BJ (cell line): ENCODE measurements at regions not wholly inside any gene's neighbourhood (a gene's known extent, or its start where the extent isn't known, plus 50 kb on each side); places are given as distances from the start of the nearest gene placed in this dataset.

Experiments used
- CTCF ChIA-PET: fragments of 350-600 bp; formaldehyde crosslinking; extraction: SDS; loops from one replicate; lab custom pipeline; 2021; ENCODE audit warnings: antibody characterized with exemption, inconsistent platforms; lab: Yijun Ruan, JAX
- POLR2A ChIA-PET: fragments of 300-600 bp; sonication (Branson Sonifier 250); formaldehyde crosslinking; extraction: SDS; loops from one replicate; lab custom pipeline; 2021; ENCODE audit warnings: antibody characterized with exemption; lab: Charles Lee
- DNase-seq: peaks from one replicate; pipeline ENCODE4 v3.0.0-alpha.2; 2011; ENCODE audit warnings: low read depth
- H3K27me3 ChIP-seq: 2 replicates; pipeline ENCODE4 v1.6.0; 2011; ENCODE audit warnings: low read length; ENCODE audit not compliant: control insufficient read depth, insufficient read depth
- H3K36me3 ChIP-seq: 2 replicates; pipeline ENCODE4 v1.5.1; 2011; ENCODE audit warnings: low read length; ENCODE audit not compliant: control insufficient read depth, insufficient read depth
- H3K4me3 ChIP-seq: 2 replicates; pipeline ENCODE4 v1.5.1; 2011; ENCODE audit warnings: low read depth, mild to moderate bottlenecking, control low read depth, low read length
- TF ChIP-seq, protein P1 (sequence below): IDR thresholded peaks from 2 replicates; pipeline ENCODE4 v1.5.1; 2011; ENCODE audit warnings: low read depth, mild to moderate bottlenecking, control low read depth, inconsistent platforms, low read length, moderate library complexity; ENCODE audit not compliant: insufficient read depth

DNA sequence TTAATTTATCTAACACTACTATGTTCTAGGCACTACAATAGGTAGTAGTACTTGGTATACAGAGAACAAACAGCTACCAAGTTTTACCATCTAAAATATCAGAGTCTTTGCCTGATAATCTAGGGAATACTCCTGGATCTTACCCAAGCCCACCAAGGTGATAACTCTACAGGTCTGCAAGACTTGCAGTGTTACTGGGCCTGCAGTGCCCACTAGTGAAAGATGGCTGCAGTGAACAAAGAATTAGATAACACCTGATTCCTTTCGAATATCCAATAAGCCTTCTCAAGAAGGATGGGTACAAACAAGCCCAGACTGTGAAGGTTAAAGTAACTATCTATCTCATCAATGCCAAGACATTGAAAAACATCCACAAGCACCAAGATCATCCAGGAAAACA is 317.0 kb upstream of the DCBLD2 start:
- CTCF ChIA-PET = interaction anchor here (0.8 kb wide), 1 partner anchor 45 kb away, joined by 3 read pairs; no protein-coding TSS in a partner anchor
- DNase-seq = no peak

DNA sequence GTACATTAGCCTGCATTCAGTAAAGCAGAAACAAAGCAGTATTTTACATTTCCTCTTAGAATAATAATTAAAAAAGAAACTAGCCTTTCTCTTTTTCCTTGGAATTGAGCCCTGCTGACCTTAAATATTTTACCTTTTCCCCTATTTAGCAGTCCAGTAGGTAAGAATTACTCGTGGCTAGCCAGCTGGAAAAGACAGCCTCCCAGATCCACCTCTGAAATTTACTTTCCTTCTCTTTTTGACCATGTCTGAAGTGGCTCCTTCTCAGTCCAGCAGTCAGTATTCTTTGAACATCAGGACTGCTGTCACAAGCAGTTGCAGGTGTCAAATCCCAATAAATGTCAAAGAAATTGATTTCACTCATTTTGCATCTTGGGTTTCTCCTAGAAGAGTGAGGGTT is 311.5 kb upstream of the DCBLD2 start:
- TF ChIP-seq, protein P1, sequence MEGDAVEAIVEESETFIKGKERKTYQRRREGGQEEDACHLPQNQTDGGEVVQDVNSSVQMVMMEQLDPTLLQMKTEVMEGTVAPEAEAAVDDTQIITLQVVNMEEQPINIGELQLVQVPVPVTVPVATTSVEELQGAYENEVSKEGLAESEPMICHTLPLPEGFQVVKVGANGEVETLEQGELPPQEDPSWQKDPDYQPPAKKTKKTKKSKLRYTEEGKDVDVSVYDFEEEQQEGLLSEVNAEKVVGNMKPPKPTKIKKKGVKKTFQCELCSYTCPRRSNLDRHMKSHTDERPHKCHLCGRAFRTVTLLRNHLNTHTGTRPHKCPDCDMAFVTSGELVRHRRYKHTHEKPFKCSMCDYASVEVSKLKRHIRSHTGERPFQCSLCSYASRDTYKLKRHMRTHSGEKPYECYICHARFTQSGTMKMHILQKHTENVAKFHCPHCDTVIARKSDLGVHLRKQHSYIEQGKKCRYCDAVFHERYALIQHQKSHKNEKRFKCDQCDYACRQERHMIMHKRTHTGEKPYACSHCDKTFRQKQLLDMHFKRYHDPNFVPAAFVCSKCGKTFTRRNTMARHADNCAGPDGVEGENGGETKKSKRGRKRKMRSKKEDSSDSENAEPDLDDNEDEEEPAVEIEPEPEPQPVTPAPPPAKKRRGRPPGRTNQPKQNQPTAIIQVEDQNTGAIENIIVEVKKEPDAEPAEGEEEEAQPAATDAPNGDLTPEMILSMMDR = no peak
- CTCF ChIA-PET = interaction anchor here (1.3 to 2.2 kb wide), 2 partner anchors 11 to 40 kb away, joined by 3 to 6 read pairs; no protein-coding TSS in a partner anchor
- no peak overlapping the region for H3K4me3 ChIP-seq

More for the DNA sequence above, 317.0 kb upstream of the DCBLD2 start:
- no peaks in the 10 kb centered on the region for H3K27me3 ChIP-seq
- TF ChIP-seq, protein P1 = no peak
- H3K4me3 ChIP-seq = no peak overlapping the region
- no peaks in the 10 kb centered on the region for H3K36me3 ChIP-seq
- POLR2A ChIA-PET = no interaction called here

DNA sequence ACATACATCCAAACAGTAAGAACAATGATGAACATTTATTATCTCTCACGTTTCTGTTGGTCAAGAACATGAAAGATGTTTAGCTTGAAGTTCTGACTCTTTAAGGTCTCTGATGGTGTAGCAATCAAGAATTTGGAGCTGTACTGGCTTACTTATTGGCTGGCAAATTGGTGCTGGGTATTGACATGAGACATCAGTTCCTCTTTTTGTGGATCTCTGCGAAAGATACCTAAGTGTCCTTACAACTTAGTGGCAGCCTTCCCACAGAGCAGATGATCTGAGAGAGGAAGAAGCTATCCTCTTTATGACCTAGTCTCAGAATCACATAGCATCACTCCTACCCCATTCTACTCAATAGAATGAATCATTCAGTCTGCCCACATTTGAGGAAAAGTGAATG is 309.8 kb upstream of the DCBLD2 start:
- H3K27me3 ChIP-seq = no peaks in the 10 kb centered on the region
- TF ChIP-seq, protein P1 = no peak
- H3K4me3 ChIP-seq = no peak overlapping the region
- DNase-seq = no peak
- ChIA-PET CTCF (no interaction called here), POLR2A (no interaction called here)
- no peaks in the 10 kb centered on the region for H3K36me3 ChIP-seq

More for the DNA sequence above, 311.5 kb upstream of the DCBLD2 start:
- Histone ChIP-seq H3K36me3 (no peaks in the 10 kb centered on the region), H3K27me3 (no peaks in the 10 kb centered on the region)
- POLR2A ChIA-PET = no interaction called here
- no peak for DNase-seq

DNA sequence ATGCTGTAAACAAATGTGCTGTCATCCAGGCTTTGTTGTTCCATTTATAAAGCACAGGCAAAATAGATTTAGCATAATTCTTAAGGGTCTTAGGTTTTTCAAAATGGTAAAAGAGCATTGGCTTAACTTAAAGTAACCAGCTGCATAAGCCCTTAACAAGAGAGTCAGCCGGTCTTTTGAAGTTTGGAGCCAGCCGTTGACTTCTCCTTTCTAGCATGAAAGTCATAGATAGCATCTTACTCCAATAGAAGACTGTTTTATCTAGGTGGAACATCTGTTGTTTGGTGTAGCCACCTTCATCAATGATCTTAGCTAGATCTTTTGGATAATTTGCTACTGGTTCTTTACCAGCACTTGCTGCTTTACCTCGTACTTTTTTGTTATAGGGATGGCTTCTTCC is 297.5 kb upstream of the DCBLD2 start:
- Histone ChIP-seq H3K27me3 (no peaks in the 10 kb centered on the region), H3K36me3 (no peaks in the 10 kb centered on the region), H3K4me3 (no peak overlapping the region)
- POLR2A ChIA-PET = no interaction called here
- CTCF ChIA-PET = interaction anchor here (1.2 kb wide), 1 partner anchor 27 kb away, joined by 3 read pairs; no protein-coding TSS in a partner anchor
- TF ChIP-seq, protein P1 = no peak
- DNase-seq = no peak

DNA sequence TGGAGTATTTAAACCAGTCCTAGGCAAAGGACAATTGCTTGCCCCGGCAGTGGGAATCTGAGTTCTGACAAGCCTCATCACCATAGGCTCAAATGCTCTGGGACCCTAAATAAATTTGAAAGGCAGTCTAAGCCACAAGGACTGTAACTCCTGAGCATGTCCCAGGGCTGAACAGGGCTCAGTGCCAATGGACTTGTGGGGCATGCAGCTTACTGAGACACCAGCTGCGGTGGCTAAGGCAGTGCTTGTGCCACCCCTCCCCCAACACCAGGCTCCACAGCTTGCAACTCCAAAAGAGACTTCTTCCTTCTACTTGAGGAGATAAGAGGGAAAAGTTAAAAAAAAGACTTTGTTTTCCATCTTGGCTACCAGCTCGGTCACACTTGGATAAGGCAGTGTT is 289.7 kb upstream of the DCBLD2 start:
- CTCF ChIA-PET = no interaction called here
- TF ChIP-seq, protein P1 = no peak

More for the DNA sequence above, 289.7 kb upstream of the DCBLD2 start:
- Histone ChIP-seq H3K36me3 (no peaks in the 10 kb centered on the region), H3K27me3 (no peaks in the 10 kb centered on the region), H3K4me3 (no peak overlapping the region)
- DNase-seq = no peak
- POLR2A ChIA-PET = no interaction called here
